ENCODE measurements at regions not wholly inside any gene's neighbourhood (a gene's known extent, or its start where the extent isn't known, plus 50 kb on each side); places are given as distances from the start of the nearest gene placed in this dataset.

- ChIA-PET POLR2A (no interaction called here), CTCF (no interaction called here)
- Histone ChIP-seq H3K4me3 (ENCODE audit: low read depth, low read length) (no peak overlapping the region), H3K9me3 (ENCODE audit: control insufficient read depth, insufficient read depth, low read depth, low read length) (no peaks in the 10 kb centered on the region), H3K36me3 (ENCODE audit: control insufficient read depth in 2 of 2, insufficient read depth in 1 of 2, low read length in 2 of 2) (no peaks in the 10 kb centered on the region), H3K27ac (ENCODE audit: extremely low read depth, low read depth, low read length) (no peak overlapping the region), H3K4me1 (ENCODE audit: control insufficient read depth, insufficient read depth, low read length) (no peaks in the 10 kb centered on the region)
- TF ChIP-seq KLF9 (tag by site-specific recombination; IDR thresholded peaks at IDR 0.05; ENCODE audit: low read depth) (no peak), ZBTB1 (tag by site-specific recombination; IDR thresholded peaks at IDR 0.05) (no peak), ZNF645 (tag by site-specific recombination; IDR thresholded peaks at IDR 0.05) (no peak), ZNF112 (tag by site-specific recombination; IDR thresholded peaks at IDR 0.05) (no peak), ZNF571 (tag by site-specific recombination; IDR thresholded peaks at IDR 0.05) (no peak), ZNF776 (tag by site-specific recombination; IDR thresholded peaks at IDR 0.05; ENCODE audit: borderline replicate concordance) (no peak), SALL2 (tag by site-specific recombination; IDR thresholded peaks at IDR 0.05; ENCODE audit: borderline replicate concordance) (no peak), ZBTB20 (tag by site-specific recombination; IDR thresholded peaks at IDR 0.05) (no peak), ZNF223 (tag by site-specific recombination; IDR thresholded peaks at IDR 0.05) (no peak), ZNF280C (tag by site-specific recombination; IDR thresholded peaks at IDR 0.05) (no peak)
Measured at GRCh38 chr12:102549691-102550090, 69.3 kb upstream of the IGF1 start.

- CTCF ChIA-PET, result no interaction called here
Measured at GRCh38 chr12:102548543-102548942, 68.2 kb upstream of the IGF1 start.

More at GRCh38 chr12:102548543-102548942, 68.2 kb upstream of the IGF1 start:
- POLR2A ChIA-PET, result interaction anchor here (0.8 kb wide), 1 partner anchor 8 kb away, joined by 3 read pairs; no protein-coding TSS in a partner anchor
- Histone ChIP-seq H3K4me1 (ENCODE audit: control insufficient read depth, insufficient read depth, low read length) (no peaks in the 10 kb centered on the region), H3K36me3 (ENCODE audit: control insufficient read depth in 2 of 2, insufficient read depth in 1 of 2, low read length in 2 of 2) (no peaks in the 10 kb centered on the region), H3K9me3 (ENCODE audit: control insufficient read depth, insufficient read depth, low read depth, low read length) (no peaks in the 10 kb centered on the region), H3K4me3 (ENCODE audit: low read depth, low read length) (no peak overlapping the region), H3K27ac (ENCODE audit: extremely low read depth, low read depth, low read length) (no peak overlapping the region)
- TF ChIP-seq ZNF768 (tag by site-specific recombination; IDR thresholded peaks at IDR 0.05), result no peak
- no peak for TF ChIP-seq ZNF645 (tag by site-specific recombination; IDR thresholded peaks at IDR 0.05)
- TF ChIP-seq ZBTB26 (tag by site-specific recombination; optimal IDR thresholded peaks at IDR 0.05), result no peak
- TF ChIP-seq ZNF518A (tag by site-specific recombination; conservative IDR thresholded peaks at IDR 0.05; ENCODE audit: low read depth), result no peak
- TF ChIP-seq ZNF529 (tag by site-specific recombination; IDR thresholded peaks at IDR 0.05; ENCODE audit: insufficient replicate concordance), result no peak
- no peak for TF ChIP-seq ZBTB44 (tag by site-specific recombination; IDR thresholded peaks at IDR 0.05)
- TF ChIP-seq ZNF341 (tag by site-specific recombination; IDR thresholded peaks at IDR 0.05; ENCODE audit: low read depth), result no peak
- TF ChIP-seq KLF9 (tag by site-specific recombination; IDR thresholded peaks at IDR 0.05; ENCODE audit: low read depth), result no peak
- no peak for TF ChIP-seq ZNF350 (tag by site-specific recombination; IDR thresholded peaks at IDR 0.05)
- TF ChIP-seq TRIM28 (IDR thresholded peaks at IDR 0.05; ENCODE audit: borderline replicate concordance, low read length), result no peak
- no peak for TF ChIP-seq ZNF701 (tag by site-specific recombination; IDR thresholded peaks at IDR 0.05)
- no peak for TF ChIP-seq ZNF23 (tag by site-specific recombination; IDR thresholded peaks at IDR 0.05; ENCODE audit: borderline replicate concordance)
- TF ChIP-seq ZBTB7A (tag by site-specific recombination; IDR thresholded peaks at IDR 0.05; ENCODE audit: low read depth), result no peak
